ENCODE measurements at regions not wholly inside any gene's neighbourhood (a gene's known extent, or its start where the extent isn't known, plus 50 kb on each side); places are given as distances from the start of the nearest gene placed in this dataset.

DNA sequence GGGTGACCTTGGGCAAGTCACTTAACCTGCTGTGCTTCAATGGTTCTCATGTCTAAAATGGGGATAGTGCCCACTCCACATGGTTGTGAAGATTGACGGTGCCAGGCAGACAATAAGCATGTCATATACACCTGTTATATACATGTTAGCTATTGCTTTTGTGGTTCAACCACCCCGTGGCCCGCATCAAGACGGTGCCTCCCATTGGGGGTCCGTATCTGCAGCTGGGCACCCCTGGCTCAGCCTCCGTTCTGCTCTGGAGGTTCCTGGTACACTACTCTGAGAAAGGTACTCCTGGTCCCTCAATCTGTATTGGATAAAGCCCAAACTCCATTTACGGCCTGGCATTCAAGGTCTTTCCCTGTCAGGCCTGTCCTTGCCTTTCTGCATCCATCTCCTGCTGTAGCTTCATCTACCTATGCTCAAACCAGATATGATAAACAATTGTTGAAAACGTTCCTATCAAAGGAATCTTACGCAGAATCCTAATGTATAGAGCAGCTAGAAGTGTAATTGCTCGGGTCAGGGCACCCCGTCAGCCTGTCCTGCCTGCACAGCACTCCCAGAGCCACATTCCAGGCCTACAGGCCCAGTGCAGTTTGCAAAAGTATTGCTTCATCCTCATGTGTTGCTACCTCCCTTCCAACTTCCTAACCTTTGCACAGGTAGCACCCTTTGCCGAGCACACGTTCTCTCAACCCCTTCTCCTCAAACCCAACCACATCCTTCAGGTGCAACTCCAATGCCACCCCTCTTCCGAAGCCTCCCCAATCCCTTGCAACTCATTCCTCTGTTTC is 194.9 kb downstream of the BCR start:
- TF ChIP-seq CHD2 (IDR thresholded peaks at IDR 0.05; ENCODE audit: low read length), result no peak
- TF ChIP-seq TAF1 (IDR thresholded peaks at IDR 0.05; ENCODE audit: low read depth, low read length), result no peak
- TF ChIP-seq YY1 (IDR thresholded peaks at IDR 0.05; ENCODE audit: low read depth, low read length), result no peak
- TF ChIP-seq SP1 (IDR thresholded peaks at IDR 0.05; ENCODE audit: low read depth, low read length), result no peak
- TF ChIP-seq CTCF (IDR thresholded peaks at IDR 0.05; ENCODE audit: control extremely low read depth in 1 of 3, insufficient read depth in 1 of 3, low read depth in 1 of 3, low read length in 3 of 3), result no peak
- TF ChIP-seq POLR2A (IDR thresholded peaks at IDR 0.05; ENCODE audit: control extremely low read depth in 1 of 2, low read depth in 2 of 2, low read length in 2 of 2), result no peak
- no peak for TF ChIP-seq SUZ12 (IDR thresholded peaks at IDR 0.05; ENCODE audit: low read length)
- no peak for TF ChIP-seq RAD21 (IDR thresholded peaks at IDR 0.05 in 1 of 2, conservative IDR thresholded peaks at IDR 0.05 in 1 of 2; ENCODE audit: low read depth in 2 of 2, low read length in 2 of 2)
- TF ChIP-seq MAX (IDR thresholded peaks at IDR 0.05), result no peak
- no peak for TF ChIP-seq POLR2AphosphoS5 (IDR thresholded peaks at IDR 0.05; ENCODE audit: low read depth, low read length)
- TF ChIP-seq RFX5 (IDR thresholded peaks at IDR 0.05; ENCODE audit: borderline replicate concordance, low read depth, low read length), result no peak
- TF ChIP-seq MAFK (IDR thresholded peaks at IDR 0.05; ENCODE audit: low read depth, low read length), result no peak
- no peak for TF ChIP-seq KDM1A (IDR thresholded peaks at IDR 0.05; ENCODE audit: borderline replicate concordance, low read length)

All from H1 (cell line).